C4-2B (cell line): ENCODE measurements at regions not wholly inside any gene's neighbourhood (a gene's known extent, or its start where the extent isn't known, plus 50 kb on each side); places are given as distances from the start of the nearest gene placed in this dataset.

Source experiments
- H3K27ac ChIP-seq: fragments of 450-650 bp; 2 replicates; pipeline ENCODE4 v1.5.1; 2017
- ZFX ChIP-seq: fragments of 450-650 bp; IDR thresholded peaks from 2 replicates; pipeline ENCODE4 v1.6.1; 2017
- TF ChIP-seq, protein P1 (sequence below): fragments of 450-650 bp; conservative IDR thresholded peaks from 2 replicates; pipeline ENCODE4 v1.5.1; 2017; ENCODE audit warnings: mild to moderate bottlenecking

- TF ChIP-seq ZFX, result no peak
- TF ChIP-seq, protein P1, sequence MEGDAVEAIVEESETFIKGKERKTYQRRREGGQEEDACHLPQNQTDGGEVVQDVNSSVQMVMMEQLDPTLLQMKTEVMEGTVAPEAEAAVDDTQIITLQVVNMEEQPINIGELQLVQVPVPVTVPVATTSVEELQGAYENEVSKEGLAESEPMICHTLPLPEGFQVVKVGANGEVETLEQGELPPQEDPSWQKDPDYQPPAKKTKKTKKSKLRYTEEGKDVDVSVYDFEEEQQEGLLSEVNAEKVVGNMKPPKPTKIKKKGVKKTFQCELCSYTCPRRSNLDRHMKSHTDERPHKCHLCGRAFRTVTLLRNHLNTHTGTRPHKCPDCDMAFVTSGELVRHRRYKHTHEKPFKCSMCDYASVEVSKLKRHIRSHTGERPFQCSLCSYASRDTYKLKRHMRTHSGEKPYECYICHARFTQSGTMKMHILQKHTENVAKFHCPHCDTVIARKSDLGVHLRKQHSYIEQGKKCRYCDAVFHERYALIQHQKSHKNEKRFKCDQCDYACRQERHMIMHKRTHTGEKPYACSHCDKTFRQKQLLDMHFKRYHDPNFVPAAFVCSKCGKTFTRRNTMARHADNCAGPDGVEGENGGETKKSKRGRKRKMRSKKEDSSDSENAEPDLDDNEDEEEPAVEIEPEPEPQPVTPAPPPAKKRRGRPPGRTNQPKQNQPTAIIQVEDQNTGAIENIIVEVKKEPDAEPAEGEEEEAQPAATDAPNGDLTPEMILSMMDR, result no peak
- no peak overlapping the region for H3K27ac ChIP-seq
Observed at GRCh38 chr4:144591401-144591800, 54.6 kb upstream of the HHIP start.

GRCh38 chr4:144592264-144592663, 53.7 kb upstream of the HHIP start:
- no peak overlapping the region for H3K27ac ChIP-seq

GRCh38 chr4:144594471-144594986, 51.4 kb upstream of the HHIP start:
- TF ChIP-seq, protein P1, result no peak
- TF ChIP-seq ZFX, result no peak
- no peak overlapping the region for H3K27ac ChIP-seq

More at GRCh38 chr4:144592264-144592663, 53.7 kb upstream of the HHIP start:
- TF ChIP-seq ZFX, result no peak
- TF ChIP-seq, protein P1, result no peak

DNA sequence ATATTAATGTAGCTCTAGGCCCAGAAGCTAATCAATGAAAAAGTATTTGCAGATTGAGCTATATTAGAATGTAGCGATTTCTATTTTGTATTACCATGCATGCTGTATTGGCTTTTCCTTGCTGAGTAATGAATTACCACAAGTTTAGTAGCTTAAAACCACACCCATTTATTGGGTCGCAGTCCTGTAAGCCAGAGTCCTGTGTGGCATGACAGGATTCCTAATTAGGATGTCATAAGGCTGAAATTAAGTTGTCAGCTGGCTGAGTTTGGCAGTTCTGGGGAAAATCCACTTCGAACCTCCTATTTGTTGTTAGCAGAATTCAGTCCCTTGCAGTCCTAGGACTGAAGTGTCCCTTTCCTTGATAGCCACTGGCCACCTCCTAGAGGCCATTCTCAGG, 50.3 kb upstream of the HHIP start:
- TF ChIP-seq ZFX, result no peak
- TF ChIP-seq, protein P1, result no peak
- no peak overlapping the region for H3K27ac ChIP-seq
